HS-27A (cell line): ENCODE measurements at regions not wholly inside any gene's neighbourhood (a gene's known extent, or its start where the extent isn't known, plus 50 kb on each side); places are given as distances from the start of the nearest gene placed in this dataset.

Source experiments
- DNase-seq: peaks from one replicate; pipeline ENCODE4 v3.0.0-alpha.2; 2012; ENCODE audit warnings: low read depth, missing footprints

DNA sequence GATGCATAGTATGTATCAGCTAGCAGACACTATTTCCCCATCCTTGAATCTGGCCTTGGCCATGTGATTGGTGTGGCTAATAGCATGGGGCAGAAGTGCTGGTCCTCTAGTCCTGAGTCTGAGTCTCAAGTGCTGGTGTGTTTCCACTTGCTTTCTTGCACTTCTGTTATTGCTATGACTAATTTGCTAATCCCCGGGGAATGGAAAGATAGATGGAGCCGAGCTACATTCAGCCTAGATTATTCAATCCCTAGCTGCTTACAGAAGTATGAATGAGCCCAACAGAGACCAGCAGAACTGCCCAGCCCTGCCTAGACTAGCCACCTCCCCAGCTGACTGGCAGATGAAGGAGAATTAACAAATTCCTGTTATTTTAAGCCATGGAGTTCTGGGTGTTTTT lies 53.2 kb upstream of the SYPL1 start:
- DNase-seq: no peak

DNA sequence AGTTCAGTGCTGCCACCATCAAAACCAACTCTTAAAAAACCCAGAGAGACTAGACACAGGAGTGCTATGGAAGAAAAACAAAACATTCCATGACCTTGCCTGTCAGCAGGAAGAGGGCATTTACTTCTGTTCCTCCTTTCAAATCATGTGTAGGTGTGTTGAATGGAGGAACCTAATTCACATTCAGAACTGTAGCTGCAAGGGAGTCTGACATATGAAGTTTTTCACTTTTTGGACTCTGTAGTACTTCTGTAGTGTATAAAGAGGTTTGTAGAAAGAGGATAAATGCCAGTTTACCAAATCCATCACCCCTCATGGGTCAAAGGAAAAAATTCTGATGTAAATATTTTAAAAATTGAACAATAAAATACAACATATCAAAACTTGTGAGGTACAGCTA lies 51.1 kb upstream of the SYPL1 start:
- DNase-seq: no peak
